ENCODE measurements at regions not wholly inside any gene's neighbourhood (a gene's known extent, or its start where the extent isn't known, plus 50 kb on each side); places are given as distances from the start of the nearest gene placed in this dataset.

DNA sequence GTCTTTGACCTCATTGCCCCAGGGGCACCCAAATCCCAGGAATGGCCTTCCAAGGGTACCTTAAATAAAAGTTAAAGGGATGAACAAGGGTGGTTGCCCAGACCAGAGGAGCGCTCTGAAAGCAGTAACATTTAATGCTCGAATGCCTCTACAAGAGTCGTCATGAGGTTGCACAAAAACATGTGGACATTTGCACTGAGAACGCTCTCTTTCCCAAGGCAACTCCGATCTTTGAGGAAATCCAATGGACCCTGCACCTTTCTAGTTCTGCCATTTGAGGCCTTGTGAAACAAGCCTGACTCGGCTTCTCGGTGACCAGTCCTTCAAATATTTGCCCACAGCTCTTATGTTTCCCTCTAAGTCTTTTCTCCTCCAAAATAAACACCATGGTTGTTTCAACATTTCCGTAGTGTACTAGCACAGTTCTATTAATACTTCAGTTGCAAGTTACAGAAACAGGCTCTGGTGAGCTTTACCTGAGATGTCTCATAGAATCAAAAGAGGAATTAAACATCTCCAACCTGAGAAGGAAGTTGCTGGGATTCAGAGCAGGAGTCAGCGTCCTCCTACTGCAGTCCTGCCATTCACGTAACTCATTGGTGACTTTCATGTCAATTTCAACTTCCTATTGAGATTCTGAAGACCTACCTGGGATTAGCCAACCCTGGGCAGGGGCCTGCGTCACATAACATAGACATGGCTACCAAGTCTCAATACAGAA lies 168.8 kb upstream of the RAI14 start:
- no peak for DNase-seq

DNA sequence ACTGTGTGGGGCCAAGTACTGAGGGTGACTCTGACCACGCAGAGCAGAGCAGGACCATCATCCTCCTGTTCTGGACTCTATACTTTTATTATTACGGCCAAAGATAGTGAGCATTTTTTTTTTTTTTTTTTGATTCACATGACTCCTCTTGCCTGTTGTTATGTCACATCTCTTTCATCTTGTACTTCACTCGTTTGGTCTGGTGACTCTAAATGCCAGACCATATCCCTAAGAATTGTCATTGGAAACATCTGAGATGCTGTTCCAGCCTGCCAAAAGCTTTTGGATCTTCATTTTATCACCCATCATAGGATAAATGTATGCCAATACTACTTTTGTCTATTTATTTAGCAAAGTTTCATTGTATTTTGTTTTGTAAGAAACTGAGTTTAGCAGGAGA lies 168.2 kb upstream of the RAI14 start:
- no peak for DNase-seq

DNA sequence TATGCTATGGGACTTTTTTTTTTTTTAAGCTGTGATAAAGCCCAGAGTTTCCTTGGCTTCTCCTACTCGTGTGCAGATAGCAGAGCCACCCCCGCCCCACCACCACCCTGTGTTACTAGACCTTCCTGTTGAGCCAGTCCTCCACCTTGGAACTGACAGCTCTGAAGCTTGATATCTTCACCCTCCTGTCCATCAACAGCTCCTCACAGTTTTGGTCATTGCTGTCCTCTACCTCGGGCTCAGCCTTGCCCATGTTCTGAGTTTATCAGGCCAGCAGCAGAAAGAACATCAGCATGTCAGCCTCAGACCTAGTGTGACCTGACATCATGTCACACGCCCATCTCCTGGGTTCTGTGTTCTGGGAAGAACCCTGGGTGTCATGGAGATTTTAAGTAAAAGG lies 167.1 kb upstream of the RAI14 start:
- peak; percentile 8 for DNase-seq

DNA sequence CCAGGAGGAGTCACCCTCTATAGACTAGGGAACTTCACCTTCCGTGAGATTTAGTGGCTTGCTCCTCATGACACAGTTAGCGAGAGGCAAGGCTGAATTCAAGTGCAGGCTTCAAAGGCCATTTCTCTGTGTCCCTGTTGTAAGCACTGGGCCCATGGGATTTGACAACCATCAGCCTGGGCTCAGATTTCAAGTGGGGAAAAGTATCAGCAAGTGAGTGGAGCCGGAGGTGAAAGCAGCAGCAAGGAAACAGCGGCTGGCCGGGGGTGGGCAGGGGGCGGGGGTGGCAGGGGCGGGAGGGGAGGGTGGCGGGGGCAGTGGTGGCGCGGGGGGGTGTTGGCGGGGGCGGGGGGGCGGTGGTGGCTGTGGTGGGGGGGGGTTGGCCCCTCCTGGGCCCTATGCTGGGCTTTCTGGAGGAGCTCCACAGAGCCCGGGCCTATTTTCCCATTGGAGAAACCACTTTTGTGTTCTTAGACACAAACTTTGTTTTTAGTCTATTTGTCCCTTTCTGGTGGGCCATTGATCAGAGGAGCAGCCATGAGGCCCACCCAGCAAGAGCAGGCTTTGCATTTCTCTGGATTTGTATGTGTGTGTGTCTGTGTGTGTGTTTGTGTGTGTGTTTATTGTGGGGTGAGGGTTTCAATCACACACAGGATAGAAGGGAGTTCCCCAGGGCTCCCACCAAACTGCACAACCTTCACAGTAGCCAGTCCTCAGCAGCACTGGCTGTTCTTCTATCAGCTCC lies 165.4 kb upstream of the RAI14 start:
- no peak for DNase-seq

DNA sequence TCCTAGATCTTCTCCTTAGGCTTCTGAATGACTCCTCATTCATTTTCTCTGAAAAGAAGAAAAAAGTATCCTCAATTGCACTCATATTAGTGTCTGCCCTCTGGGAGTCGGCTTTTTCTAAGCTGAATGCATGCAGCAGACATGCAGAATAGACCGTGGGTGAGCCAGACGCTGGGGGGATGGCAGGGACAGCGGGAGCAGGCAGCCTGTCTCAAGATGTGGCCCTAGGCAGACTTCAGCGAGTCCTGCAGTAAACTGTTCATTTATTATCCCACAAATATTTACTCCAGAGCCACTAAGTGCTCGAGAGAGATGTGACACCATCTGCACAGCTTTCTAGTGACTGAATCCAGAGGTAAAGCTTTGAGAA lies 164.9 kb upstream of the RAI14 start:
- DNase-seq: no peak

DNA sequence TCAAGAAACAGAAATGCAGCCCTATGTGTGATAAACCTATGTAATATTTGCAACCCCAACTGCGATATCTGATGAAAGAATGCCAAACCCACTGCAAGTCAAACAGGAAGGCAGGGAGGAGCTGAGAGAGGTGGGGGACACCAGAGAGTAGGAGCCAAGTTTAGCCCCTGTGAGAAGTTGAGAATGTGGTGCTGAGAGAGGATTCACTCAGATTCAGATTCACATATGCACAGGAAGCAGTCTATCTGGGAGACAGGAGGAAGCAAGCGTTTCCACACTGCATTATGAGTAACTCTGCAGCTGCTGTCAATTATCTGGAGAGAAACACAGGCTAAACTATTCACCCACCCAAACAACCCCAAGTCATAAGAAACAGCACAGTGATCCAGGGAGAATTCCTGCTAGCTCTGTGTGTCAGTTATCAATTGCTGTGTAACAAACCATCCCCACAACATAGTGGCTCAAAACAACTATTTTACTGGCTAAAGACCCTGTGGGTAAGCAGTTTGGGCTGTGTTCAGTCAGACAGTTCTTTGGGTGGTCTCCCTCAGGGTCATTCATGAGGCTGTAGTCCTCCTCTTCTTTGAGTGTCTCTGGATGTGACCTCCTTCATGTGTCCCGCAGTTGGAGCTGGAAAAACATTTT lies 161.9 kb upstream of the RAI14 start:
- no peak for DNase-seq

DNA sequence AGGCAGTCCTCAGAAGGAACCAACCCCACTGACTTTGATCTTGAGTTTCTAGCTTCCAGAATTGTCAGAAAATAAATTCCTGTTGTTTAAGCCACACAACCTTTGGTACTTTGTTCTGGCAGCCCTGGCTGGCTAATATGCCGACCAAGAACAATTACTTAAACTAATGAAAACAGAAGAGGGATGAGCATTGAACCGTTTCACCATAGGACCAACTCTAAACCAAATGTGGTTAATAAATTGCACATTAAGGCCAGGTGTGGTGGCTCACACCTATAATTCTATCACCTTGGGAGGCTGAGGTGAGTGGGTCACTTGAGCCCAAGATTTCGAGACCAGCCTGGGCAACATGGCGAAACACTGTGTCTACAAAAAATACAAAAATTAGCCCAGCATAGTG lies 160.9 kb upstream of the RAI14 start:
- no peak for DNase-seq

DNA sequence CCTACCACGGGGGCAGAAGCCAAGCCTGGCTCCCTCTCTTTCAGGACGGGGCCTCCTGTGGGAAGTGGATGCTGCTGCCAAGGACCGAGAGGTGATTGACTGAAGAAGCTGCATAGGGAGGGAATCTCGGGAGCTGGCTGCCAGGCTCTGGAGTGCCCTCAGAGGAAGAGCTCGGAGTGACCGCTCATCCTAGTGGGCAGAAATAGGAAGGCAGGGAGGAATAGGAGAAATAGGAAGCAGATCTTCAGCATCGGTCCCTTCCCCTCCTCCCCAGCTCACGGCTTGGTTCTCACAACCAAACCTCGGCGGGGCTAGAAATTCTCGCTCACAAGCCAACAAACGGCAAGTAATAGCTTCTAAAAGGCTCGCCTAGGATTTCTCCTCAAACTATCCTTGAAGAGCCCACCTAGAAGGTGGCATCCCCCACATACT lies 159.9 kb upstream of the RAI14 start:
- no peak for DNase-seq

DNA sequence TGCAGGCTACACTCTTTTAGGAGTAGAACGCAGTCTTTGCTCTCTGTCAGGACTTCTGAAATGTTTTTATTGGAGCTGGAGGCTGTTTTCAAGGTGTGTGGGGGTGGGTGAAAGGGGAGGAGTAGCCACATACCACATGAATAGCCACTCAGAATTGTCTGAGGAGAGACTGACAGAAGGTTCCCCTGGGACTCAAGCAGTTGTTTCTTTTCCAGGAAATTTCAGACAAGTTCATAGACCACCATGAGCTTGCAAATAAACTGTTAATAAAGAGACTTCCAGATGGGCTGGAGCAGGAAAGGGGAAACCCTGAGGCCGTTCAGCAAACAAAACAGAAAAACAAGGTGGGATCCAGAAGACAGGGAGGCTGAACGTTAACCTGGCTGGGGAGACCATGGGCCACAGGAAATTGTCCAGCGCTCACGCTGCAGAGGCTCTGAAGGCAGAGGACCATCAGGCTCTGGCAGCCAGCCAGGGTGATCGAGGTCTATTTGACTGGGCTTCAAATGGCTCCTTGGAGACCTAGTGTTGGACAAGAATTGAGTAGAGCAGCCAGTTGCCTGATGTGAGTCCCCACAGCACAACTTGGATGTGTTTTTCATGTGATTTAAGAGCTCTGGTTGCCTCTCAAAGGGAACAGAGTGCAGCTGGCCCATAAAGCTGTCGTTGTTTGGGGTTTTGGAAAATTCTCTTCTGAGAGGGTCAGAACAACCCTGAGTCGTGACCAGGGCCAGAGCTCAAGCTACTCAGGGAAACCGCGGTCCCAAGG lies 159.2 kb upstream of the RAI14 start:
- no peak for DNase-seq

DNA sequence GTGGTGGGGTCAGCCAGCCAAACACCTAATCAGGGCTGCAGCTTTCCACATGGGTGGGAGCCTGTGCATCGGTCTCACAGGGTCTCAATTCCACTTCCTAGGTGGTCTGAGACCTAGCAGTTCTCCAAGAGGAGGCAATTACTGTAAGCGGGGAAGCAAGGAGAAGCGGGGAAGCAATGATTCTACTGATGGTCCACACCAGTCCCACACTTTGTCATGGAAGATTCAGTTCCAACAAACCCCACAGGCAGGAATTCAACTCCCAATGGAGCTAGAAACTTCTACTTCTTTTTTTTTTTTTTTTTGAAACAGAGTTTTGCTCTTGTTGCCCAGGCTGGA lies 158.7 kb upstream of the RAI14 start:
- DNase-seq: no peak

DNA sequence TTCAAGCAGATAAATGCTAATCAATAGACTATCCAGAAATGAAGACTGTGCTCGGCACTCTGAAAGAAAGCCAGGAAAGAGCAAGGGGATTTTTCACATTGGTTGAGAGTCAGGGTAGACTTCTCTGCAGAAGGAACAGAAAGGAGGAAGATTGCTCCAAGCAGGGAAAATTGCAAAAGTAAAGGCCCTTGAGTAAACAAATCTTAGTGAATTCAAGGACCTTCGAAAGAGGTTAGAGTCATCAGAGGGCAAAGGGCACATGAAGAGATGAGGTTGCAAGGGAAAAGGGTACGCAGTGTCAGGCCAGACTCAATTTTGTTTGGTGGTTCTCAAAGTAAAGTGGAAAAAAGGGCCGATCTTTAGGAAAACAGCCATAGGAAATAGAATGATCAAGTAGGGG lies 157.6 kb upstream of the RAI14 start:
- no peak for DNase-seq

DNA sequence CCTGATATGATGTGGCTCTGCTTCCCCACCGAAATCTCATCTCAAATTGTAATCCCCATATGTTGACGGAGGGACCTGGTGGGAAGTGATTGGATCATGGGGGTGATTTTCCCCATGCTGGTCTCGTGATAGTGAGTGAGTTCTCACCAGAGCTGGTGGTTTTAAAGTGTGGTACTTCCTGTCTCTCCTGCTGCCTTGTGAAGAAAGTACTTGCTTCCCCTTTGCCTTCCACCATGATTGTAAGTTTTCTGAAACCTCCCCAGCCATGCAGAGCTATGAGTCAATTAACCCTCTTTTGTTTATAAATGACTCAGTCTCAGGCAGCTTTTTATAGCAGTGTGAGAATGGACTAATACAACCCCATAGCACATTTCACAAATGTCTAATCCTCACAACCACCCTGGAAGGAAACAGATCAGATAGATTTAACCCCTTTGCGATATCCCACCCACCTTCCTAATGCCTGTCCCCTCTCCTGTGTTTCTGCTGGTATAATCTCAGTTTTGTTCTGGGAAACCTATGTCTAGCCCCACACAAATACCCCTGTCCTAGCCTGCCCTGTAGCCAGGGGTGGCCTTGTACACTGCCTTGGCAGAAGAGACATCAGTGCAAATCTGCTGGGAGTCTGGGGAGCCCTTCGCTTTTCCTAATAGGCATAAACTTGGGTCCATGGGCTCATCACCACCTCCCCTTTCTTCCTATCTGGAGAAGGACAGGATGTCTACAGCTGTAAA lies 157.0 kb upstream of the RAI14 start:
- DNase-seq: peak; percentile 33

DNA sequence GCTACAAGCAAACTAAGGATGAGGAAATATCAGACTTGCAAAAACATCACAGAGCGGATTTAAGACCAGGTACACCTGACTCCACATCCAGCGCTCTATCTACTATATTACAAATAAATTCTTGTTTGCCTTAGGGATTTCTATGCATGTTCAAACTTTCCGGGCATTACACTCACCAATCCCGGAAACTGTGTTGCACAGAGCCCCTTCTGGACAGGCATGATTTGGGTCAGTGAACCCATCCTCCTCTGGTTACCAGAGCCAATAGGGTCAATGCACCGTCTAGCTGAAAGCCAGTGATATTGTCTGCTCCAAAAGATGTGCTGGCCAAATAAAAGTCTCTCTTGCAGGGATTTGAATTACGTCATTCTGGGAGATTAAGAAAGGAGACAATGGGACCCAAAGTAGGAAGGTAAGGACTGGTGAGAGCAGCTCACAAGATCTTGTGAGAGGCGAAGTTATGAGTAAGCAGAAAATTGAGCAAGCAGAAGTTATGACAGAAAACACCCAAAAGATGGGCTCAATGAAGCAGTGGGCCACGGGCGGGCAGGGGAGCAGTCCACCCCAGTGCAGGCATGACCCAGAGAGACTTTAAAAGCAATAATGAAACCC lies 155.8 kb upstream of the RAI14 start:
- no peak for DNase-seq

DNA sequence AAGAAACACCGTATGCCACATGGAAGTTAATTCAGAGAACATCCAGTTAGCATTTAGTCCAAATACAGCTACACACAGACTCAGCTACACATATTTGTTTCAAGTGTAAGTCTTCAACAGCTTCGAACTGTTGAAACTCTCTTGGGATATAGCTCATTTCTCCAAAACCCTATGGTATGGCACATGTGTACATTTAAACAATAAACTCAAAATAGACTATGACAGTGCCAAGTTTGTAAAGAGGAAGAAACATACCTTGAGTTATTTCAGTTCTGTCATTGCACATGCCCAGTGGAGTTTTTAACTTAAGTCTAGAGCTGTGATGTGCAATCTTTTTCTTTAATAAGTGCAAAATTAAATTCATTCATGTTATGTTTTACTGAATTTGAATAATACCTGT lies 155.1 kb upstream of the RAI14 start:
- no peak for DNase-seq

DNA sequence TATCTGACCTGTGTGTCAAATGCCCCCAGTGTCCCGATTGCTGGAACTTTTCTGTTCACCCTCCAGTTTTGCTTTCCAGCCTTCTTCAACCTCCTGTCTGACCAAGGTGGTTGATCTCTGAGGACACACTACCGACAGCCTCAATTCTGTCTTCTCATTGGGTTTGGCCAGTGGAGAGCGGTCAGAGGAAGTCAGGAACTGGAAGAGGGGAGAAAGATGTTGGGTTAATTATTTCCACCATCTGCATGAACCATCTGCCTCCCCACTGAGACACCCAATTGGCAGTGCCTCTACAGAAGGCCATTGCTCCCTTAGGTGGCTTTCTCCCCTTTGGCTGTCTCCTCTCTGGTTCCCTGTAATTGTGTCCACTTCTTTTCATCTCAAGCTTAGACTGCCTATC lies 154.3 kb upstream of the RAI14 start:
- no peak for DNase-seq

DNA sequence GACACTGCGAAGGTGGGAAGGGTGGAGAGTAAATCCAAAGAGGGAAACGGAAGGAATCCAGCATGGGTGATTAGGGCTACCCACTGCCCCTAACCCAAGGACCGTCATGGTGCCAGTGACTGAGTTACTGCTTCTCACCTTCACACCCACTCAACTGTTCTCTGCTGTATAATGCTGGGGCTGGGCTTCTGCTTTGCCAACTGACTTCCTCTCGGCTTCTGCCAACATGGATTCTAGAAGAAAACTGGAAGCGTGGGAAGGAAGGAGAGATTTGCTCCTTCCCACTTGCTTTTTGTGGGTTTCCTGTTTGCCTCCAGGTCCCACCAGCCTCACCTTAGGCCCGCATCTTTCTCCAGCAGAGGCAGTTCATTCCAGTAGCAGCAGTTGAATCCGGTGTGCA lies 153.5 kb upstream of the RAI14 start:
- no peak for DNase-seq

DNA sequence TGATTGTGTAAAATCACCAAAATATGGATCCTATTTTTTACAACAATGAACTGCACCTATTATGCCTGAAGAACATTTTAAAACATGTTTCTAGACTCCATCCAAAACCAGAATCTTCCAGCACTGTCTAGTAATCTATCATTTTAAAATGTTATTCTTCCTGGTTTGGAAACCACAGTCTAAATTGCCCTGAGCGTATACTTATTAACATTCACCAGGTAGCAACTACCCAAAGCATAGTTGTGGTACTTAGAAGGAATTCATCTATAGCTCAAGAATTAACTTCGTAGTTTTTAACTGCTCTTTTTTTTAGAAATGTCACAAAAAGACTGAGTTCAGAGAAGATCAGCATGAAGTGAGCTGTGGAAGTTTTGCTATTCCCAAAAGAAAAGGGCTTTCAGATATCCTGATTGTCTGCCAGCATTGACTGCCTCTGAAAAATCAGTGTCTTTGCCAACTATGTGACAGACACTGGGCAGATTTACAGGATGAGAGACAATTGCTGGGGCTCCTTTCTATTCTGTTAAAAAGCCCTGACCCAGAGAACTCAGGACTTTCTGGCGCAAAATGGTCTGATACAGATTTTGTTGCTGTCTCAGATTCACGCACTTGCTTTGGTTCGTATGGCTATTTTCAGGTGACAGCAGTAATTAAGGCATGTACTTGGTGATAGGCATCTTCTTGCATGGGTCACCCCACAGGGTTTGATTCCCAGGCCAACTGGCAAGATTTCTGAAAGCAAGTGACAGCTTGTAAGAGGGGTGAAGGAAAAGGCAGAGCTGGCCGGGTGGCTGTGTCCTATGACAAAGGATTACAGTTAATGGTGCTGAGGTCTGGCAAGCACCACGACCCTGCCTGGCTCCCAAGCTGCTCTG lies 152.5 kb upstream of the RAI14 start:
- no peak for DNase-seq

DNA sequence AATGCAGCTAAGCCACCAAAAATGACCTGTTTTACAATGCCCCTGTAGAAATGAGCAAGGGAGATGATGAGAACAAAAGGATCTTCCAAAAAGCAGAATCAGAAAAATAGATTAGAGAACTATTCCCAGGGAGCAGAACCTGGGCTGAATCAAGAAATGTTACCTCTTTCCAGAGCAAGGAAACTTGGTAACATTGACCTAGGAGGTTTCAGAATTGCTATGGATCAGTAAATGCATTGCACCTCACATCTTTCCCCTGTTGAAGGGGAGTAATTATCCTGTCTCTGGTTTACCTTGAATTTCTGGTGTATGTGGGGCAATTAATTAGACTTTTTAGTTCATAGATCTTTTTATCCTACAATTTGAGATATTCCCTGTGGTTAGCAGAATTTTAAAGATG lies 151.2 kb upstream of the RAI14 start:
- DNase-seq: no peak

DNA sequence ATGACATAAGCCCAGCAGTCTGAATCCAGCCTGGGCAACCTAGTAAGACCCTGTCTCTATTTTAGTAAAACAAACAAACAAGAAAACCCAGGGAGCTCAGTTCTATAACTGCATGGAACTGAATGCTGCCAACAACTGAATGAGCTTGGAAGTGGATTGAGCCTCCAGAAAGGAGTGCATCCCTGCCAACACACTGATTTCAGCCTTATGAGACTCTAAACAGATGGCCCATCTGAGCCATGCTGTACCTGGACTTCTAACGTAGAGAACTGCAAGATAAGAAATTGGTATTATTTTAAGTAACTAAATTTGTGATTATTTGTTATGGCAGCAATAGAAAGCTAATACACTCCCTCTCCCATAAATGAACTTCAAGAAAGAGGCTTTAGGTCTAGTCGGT lies 150.4 kb upstream of the RAI14 start:
- DNase-seq: no peak

DNA sequence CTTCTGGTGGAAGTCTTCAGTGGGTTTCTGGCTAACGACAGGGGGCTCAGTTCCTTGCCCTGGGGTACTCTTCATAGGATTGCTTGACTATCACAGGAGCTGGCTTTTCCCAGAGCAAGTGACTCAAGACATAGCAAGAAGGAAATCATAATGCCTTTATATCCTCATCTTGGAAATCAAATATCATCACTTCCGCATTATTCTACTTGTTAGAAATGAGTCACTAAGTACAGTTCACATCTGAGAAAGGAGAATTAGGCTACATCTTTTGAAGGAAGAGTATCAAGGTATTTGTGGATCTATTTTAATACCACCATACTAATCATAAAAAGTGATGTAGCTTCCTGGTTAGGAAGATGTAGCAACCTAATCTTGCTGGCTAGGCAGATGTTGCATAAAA lies 148.2 kb upstream of the RAI14 start:
- no peak for DNase-seq

DNA sequence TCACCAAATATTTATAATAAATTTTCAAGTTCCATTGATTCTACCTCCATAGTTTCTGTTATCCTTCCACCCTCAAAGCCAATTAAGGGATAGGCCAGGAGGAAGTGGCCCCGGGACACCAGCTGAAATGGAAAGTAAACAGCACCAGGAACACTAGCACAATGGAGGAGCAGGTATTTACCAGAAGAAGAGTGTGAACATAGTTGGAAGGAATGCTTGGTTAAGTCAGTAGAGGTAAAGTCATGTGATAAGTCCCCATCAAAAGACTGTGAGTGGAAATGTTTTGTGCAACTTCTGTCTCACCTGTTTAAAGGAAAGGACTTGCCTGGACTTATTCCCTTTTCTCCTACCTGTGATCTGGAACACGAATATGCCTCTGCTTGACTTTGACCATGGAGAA lies 146.7 kb upstream of the RAI14 start:
- no peak for DNase-seq

DNA sequence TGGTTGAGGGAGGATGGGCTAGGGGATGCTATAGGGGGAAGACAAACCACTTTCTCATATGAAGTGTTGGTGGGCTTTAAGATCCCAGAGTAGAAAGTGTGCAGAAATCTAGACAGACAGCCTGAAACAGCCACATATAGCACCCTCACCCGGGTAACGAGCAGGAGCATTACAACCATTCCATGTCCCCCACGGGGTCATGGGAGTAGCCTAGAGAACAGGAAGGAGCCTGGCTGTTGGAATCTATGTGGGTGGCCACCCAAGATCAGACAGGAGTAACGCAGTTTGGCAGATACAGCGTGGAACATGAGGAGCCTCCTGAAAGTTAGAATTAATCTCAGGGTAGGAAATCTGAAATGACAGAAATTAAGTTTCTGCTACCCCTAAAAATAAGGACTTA lies 146.1 kb upstream of the RAI14 start:
- DNase-seq: no peak

Data from OCI-M1 (cell line).